Stimulated activated CD4-positive, alpha-beta T cell treated with anti-CD3 and anti-CD28 coated beads, Interleukin-15, amount 100 ng/mL, for 24 hours (primary cell): ENCODE measurements at regions not wholly inside any gene's neighbourhood (a gene's known extent, or its start where the extent isn't known, plus 50 kb on each side); places are given as distances from the start of the nearest gene placed in this dataset.
"Not testable (repeated sequence)": the region's sequence is repeated elsewhere in the genome, so short reads cannot be mapped to it uniquely, and the experiment has no call there.

Experiments
- DNase-seq: peaks from one replicate; pipeline ENCODE4 v3.0.0-alpha.2; 2020

- DNase-seq: no peak
Observed at GRCh38 chr10:126722726-126723125, 52.2 kb upstream of the C10orf90 start.

GRCh38 chr10:126723226-126723625 is 52.7 kb upstream of the C10orf90 start:
- DNase-seq: no peak

DNA sequence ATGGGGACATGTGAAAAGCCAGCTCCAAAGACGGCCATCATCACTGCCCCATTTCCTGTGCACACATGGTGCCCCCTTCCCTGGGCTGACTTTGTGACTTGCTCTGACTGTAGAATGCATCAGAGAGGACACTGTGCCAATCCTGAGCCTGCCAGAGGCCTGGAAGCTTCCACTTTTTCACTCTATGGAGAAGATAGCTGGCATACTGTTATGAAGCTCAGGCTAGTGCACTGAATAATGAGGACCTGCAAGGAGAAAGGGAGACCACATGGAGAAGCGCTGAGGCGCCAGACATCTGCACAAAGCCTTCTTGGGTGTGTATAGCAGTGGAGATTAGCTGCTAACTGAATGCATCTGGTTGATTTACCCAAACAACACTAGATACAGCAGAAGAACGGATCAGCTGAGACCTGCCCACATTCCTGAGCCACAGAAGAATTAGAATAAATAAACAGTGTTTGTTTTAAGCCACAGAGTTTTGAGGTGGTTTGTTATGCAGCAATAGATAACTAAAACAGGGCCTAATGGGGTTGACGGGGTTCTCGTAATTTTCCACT is 58.9 kb upstream of the C10orf90 start:
- no peak for DNase-seq

- DNase-seq: no peak
Observed at GRCh38 chr10:126730856-126731609, 60.5 kb upstream of the C10orf90 start.

DNA sequence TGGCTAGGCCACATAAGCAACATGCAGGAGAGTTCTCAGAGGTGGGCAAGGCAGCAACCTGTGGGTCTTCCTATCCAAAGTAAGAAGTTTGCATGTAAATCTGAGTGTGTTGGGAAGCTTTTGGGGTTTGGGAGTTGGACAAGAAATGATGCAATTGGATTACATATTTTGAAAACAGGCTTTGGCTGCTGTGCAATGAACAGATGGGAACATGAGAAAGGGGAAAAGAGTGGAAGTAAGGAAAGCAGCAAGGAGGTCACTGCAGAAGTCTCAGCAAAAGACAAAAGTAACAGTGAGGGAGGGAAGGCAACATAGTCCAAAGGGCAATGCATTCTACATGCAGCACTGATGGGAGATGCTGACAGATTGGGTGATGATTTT is 61.1 kb upstream of the C10orf90 start:
- DNase-seq: no peak

DNA sequence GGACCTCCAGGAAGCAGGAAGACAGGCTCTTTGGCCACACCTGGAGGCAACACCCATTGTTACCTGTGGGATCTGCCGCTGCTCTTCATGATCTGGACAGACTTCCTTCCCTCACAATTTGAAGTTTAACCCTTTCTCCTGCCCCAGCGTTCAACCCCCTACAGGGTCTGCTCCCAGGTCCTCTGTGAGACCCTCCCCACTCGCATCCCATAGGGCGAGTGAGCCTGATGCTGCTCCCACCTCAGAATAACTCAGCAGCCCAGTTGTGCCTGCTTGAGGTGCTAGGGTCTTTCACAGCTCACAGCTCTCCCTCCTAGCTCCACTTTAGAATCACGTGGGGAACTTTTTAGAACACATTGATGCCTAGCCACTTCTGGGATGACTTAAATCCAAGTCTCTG is 61.8 kb upstream of the C10orf90 start:
- no peak for DNase-seq

DNA sequence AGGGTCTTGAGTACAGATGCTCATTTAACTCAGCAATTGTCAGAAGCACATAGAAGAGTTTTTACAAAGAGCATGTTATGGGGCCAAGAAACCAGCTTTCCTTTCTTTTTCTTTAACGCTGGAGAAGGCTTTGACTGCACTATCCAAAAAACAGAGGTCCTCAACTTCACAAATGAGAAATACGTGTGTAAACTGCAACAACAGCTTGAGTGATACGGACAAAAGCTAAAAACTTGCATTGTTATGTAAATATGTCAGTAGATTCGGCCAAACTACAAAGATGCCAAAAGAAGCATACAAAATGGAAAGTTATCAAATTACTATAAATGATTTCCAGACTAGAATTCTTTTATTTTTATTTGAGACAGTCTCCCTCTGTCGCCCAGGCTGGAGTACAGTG is 62.4 kb upstream of the C10orf90 start:
- no peak for DNase-seq

DNA sequence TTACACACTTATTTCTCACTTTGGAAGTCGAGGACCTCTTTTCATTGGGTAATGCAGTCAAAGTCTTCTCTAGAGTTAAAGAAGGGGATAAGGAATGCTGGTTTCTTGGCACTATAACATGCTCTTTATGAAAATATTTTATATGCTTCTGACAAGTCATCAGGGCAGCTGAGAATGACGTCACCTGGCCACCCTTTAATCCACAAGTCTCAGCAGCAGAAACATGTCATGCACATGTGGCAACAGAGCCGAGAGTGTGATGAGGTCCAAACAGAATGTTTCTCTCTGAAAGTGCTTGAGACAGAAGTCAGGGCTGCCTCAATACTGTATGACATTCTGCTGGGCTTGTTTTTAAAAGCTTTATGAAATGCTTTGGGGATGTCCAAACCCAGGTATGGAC is 63.5 kb upstream of the C10orf90 start:
- DNase-seq: no peak

- DNase-seq: no peak
Observed at GRCh38 chr10:126734967-126735366, 64.5 kb upstream of the C10orf90 start.

- no peak for DNase-seq
Observed at GRCh38 chr10:126736142-126736541, 65.6 kb upstream of the C10orf90 start.

GRCh38 chr10:126736727-126737126 is 66.2 kb upstream of the C10orf90 start:
- DNase-seq: no peak

DNA sequence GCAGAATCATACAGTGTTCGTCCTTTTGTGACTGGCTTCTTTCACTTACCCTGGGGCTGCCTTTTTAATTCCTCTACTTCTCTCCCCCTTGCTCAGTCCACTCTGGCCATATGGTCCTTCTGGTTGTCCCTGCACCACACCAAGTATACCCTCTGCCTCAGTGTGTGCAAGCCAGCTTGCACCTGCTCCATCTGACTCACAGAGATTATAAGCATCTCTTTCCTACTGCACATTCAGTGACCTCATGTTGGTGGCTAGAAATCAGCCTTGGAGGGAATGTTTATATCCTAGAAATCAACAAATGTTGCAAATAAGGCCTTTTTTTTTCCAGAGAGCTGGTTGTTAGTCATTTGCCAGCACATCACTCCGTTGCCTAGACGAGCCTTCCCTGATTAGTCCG is 67.5 kb upstream of the C10orf90 start:
- DNase-seq: no peak

DNA sequence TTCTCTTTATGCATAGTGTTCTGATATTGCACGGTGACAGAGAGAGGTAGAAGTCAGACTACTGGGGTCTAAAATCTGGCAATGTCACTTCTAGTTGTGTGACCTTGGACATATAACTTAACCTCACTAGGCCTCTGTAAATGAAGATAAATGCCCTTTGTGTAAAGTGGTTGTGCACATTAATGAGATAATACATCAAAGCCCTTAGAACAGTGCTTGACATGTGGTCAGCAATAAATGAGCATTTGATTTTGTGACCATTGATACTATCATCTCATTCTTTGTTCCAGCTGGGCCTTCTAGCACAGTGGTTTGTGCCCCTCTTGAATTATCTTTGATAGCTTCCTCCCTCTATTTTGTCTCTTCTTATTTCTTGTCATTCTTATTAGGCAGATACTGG is 74.1 kb upstream of the C10orf90 start:
- no peak for DNase-seq

DNA sequence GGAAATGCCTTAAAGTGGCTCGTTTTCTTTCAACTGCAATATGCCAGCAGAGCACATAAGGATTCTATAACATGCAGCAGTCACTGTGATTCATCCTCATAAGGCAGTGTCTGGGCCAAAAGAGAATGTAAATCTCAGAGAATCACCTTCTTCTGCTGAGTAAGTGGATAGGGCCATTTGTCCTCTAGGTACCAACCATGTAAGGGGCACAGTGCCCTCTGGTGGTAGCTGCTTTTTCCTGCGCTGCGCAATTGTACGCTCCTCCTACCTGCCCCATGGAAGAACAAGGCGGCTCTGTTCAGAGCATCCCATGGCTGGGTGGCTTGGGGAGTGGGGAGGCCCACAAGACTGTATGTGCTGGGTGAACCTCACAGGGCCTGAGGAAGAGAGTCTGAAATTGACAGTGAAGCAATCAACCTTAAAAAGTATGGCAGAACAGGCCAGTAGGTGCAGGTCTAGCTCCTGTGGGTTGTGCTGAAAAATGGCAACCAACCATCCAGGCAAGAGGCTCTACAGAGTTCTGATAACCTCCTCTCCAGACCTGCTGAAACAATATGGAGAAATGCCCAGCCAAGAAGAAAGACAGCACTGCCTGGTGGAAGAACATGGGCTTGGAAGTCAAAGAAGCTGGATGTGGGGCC is 78.6 kb upstream of the C10orf90 start:
- peak; percentile 73 for DNase-seq

- DNase-seq: no peak
Observed at GRCh38 chr10:126754966-126755365, 84.5 kb upstream of the C10orf90 start.

DNA sequence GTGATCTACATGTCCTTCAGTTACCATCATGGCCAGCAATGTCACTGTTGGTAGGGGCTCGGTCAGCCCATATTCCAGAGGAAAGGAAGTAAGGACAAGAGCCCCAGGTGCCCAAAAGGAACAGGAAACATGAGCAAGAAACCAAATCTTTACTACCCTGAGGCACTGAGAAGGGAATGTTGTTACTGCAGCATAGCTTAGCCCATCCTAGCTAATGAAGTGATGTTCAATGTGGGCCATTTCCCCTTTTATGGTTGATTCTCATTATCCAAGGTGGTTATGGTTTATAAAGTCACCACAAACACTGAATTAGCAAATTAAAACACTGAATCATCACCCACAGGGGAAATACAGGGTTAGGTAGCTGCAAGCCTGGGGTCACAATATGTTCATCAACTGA is 88.4 kb upstream of the C10orf90 start:
- DNase-seq: no peak

- DNase-seq: no peak
Observed at GRCh38 chr10:126759531-126759930, 89.0 kb upstream of the C10orf90 start.

GRCh38 chr10:126766646-126767045 is 96.2 kb upstream of the C10orf90 start:
- not testable (repeated sequence) for DNase-seq

DNA sequence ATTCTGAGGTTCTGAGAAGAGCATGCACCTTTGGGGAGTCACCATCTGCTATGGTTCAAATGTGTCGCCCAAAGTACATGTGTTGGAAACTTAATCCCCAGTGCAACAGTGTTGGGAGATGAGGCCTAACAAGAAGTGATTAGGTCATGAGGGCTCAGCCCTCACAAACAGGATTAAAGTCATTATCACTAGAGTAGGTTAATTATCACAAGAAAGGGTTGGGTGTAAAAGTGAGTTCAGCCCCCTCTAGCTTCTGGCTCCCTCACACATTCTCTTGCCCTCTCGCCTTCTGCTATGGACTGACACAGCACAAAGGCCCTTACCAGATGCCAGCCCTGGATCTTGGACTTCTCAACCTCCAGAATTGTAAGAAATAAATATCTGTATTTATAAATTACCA is 100.3 kb upstream of the C10orf90 start:
- DNase-seq: no peak

DNA sequence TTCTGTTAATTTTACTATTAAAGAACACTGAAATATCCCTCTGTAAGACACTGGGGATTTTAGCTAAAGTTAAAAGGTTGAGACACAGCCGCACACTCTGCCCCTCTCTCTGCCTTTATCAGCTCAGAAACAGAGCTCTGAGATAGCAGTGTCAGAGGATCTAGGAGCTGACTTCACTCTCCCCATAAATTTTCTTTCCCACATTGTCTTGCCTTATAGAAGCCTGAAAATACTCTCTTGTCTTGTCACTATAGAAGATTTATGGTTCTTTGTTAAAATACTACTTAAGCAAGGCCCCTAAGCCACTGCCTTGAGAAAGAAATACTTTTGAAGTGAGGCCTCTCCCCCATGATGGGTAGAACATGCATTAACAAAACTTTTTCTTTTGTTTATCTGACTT is 105.7 kb upstream of the C10orf90 start:
- no peak for DNase-seq

GRCh38 chr10:126777714-126778113 is 107.2 kb upstream of the C10orf90 start:
- DNase-seq: no peak

- no peak for DNase-seq
Observed at GRCh38 chr10:126781450-126782216, 111.1 kb upstream of the C10orf90 start.

GRCh38 chr10:126783806-126784557 is 113.5 kb upstream of the C10orf90 start:
- no peak for DNase-seq
